ENCODE measurements at regions not wholly inside any gene's neighbourhood (a gene's known extent, or its start where the extent isn't known, plus 50 kb on each side); places are given as distances from the start of the nearest gene placed in this dataset.

DNA sequence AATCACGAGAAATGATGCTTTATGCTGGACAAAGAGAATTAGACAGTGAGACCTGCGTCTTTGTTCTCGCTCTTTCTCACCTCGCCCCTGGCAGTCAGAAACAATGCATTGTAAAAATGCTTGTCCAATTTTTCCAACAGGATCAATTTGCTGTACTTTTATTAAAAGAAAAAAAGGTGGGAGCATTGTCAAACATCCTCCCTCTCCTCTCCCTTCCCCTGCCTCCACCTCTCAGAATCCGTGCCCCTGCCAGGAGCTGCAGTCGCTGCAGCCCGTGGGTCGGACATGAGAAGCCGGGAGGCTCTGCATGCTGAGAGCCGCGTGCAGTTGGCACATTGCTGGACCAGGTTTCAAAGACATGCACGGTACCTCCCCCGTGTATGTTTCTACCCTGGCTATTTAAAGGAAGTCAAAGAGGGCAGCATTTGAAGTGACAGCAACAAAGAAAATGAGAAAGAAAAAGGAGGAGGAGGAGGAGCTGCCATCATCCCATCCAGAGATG is 161.0 kb upstream of the KAZN start:
- TF ChIP-seq, protein P1, sequence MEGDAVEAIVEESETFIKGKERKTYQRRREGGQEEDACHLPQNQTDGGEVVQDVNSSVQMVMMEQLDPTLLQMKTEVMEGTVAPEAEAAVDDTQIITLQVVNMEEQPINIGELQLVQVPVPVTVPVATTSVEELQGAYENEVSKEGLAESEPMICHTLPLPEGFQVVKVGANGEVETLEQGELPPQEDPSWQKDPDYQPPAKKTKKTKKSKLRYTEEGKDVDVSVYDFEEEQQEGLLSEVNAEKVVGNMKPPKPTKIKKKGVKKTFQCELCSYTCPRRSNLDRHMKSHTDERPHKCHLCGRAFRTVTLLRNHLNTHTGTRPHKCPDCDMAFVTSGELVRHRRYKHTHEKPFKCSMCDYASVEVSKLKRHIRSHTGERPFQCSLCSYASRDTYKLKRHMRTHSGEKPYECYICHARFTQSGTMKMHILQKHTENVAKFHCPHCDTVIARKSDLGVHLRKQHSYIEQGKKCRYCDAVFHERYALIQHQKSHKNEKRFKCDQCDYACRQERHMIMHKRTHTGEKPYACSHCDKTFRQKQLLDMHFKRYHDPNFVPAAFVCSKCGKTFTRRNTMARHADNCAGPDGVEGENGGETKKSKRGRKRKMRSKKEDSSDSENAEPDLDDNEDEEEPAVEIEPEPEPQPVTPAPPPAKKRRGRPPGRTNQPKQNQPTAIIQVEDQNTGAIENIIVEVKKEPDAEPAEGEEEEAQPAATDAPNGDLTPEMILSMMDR (IDR thresholded peaks at IDR 0.05; ENCODE audit: insufficient read depth, low read length) = no peak
- TF ChIP-seq POLR2AphosphoS5 (IDR thresholded peaks at IDR 0.05; ENCODE audit: low read depth) = no peak
- no peak for TF ChIP-seq GABPA (IDR thresholded peaks at IDR 0.05; ENCODE audit: low read depth)
- TF ChIP-seq SPI1 (IDR thresholded peaks at IDR 0.05; ENCODE audit: borderline replicate concordance, low read depth) = no peak
